Tibial nerve (tissue), 4 donors: ENCODE measurements at regions not wholly inside any gene's neighbourhood (a gene's known extent, or its start where the extent isn't known, plus 50 kb on each side); places are given as distances from the start of the nearest gene placed in this dataset.

Experiments used
- DNase-seq, 2 donors: peaks; one replicate each; pipeline ENCODE4 v3.0.0-alpha.2; 2019; ENCODE audit warnings: low spot score in 2 of 2
- H3K27ac ChIP-seq, 4 donors: fragments of 200-600 bp; sonication (generic) in 3 of 4; one replicate each; pipeline ENCODE4 v1.5.1; 2017 to 2019; ENCODE audit warnings: mild to moderate bottlenecking in 1 of 4
- H3K27me3 ChIP-seq, 2 donors: fragments of 200-600 bp; sonication (generic) in 1 of 2; one replicate each; pipeline versions ENCODE4 v1.5.1 to v1.6.0; 2017 to 2019
- H3K36me3 ChIP-seq, 3 donors: fragments of 200-600 bp; sonication (generic); one replicate each; pipeline ENCODE4 v1.5.1; 2018 to 2019
- H3K4me1 ChIP-seq, 4 donors: fragments of 200-600 bp; sonication (generic) in 3 of 4; one replicate each; pipeline ENCODE4 v1.5.1; 2017 to 2019
- H3K4me3 ChIP-seq, 4 donors: fragments of 200-600 bp; sonication (generic) in 3 of 4; one replicate each; pipeline ENCODE4 v1.5.1; 2017 to 2019; ENCODE audit warnings: mild to moderate bottlenecking in 1 of 4, moderate library complexity in 1 of 4
- H3K9me3 ChIP-seq, 4 donors: fragments of 200-600 bp; sonication (generic) in 3 of 4; one replicate each; pipeline ENCODE4 v1.5.1; 2017 to 2019
- EP300 ChIP-seq, 2 donors: sonication (generic); formaldehyde crosslinking; IDR thresholded peaks; one replicate each; pipeline ENCODE4 v1.6.1; 2017; ENCODE audit warnings: antibody characterized with exemption in 2 of 2, mild to moderate bottlenecking in 1 of 2
- POLR2A ChIP-seq, 2 donors: fragments of 450-650 bp; IDR thresholded peaks; one replicate each; pipeline ENCODE4 v1.6.1; 2017; ENCODE audit warnings: antibody characterized with exemption in 2 of 2, mild to moderate bottlenecking in 2 of 2, moderate library complexity in 2 of 2
- WGBS, 2 donors: methylation state at CpG; one replicate each; pipeline ENCODE4 v1.1.5; 2018; 5-methylcytosine and 5-hydroxymethylcytosine counted together
- TF ChIP-seq, protein P1 (sequence below), 5 experiments: fragments of 200-600 bp in 3 of 5; fragments of 450-650 bp in 2 of 5; sonication (generic) in 3 of 5; IDR thresholded peaks; one replicate each; pipeline ENCODE4 v1.5.1; 2016 to 2019; ENCODE audit warnings: antibody characterized with exemption in 5 of 5, mild to moderate bottlenecking in 3 of 5, moderate library complexity in 2 of 5

DNA sequence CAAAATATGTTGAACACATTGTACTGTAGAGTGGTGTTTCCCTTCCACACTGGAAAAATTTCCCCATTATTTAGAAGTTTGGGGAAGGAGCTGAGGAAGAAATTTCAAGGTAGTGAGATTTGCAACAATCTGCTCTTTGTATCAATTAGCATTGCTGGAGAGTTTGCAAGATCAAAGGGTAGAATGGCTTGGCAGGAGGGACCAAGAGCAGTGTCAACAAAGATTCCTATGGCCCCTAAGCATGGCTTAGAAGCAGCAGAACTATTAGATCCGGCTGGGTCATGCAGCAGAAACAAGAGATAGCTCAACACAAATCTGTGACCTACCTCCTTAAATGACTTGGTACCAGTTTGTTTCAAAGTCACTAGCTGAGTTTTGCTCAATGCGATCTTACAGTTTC is 175.0 kb downstream of the C3orf38 start:
- peaks cover 0 to 3% (median 0%) of the 10 kb centered on the region in 4 donors for H3K9me3 ChIP-seq
- no peak for TF ChIP-seq POLR2A (IDR thresholded peaks at IDR 0.05)
- TF ChIP-seq, protein P1, sequence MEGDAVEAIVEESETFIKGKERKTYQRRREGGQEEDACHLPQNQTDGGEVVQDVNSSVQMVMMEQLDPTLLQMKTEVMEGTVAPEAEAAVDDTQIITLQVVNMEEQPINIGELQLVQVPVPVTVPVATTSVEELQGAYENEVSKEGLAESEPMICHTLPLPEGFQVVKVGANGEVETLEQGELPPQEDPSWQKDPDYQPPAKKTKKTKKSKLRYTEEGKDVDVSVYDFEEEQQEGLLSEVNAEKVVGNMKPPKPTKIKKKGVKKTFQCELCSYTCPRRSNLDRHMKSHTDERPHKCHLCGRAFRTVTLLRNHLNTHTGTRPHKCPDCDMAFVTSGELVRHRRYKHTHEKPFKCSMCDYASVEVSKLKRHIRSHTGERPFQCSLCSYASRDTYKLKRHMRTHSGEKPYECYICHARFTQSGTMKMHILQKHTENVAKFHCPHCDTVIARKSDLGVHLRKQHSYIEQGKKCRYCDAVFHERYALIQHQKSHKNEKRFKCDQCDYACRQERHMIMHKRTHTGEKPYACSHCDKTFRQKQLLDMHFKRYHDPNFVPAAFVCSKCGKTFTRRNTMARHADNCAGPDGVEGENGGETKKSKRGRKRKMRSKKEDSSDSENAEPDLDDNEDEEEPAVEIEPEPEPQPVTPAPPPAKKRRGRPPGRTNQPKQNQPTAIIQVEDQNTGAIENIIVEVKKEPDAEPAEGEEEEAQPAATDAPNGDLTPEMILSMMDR (IDR thresholded peaks at IDR 0.05) = no peak
- TF ChIP-seq EP300 (IDR thresholded peaks at IDR 0.05) = no peak
- H3K27me3 ChIP-seq = no peaks in the 10 kb centered on the region
- no peak for DNase-seq
- H3K4me1 ChIP-seq = no peaks in the 10 kb centered on the region
- WGBS, 2 donors = 72 to 74% methylated on average over 2 of the region's 2 CpGs
- no peak overlapping the region for H3K4me3 ChIP-seq
- H3K27ac ChIP-seq = no peak overlapping the region
- H3K36me3 ChIP-seq = no peaks in the 10 kb centered on the region

DNA sequence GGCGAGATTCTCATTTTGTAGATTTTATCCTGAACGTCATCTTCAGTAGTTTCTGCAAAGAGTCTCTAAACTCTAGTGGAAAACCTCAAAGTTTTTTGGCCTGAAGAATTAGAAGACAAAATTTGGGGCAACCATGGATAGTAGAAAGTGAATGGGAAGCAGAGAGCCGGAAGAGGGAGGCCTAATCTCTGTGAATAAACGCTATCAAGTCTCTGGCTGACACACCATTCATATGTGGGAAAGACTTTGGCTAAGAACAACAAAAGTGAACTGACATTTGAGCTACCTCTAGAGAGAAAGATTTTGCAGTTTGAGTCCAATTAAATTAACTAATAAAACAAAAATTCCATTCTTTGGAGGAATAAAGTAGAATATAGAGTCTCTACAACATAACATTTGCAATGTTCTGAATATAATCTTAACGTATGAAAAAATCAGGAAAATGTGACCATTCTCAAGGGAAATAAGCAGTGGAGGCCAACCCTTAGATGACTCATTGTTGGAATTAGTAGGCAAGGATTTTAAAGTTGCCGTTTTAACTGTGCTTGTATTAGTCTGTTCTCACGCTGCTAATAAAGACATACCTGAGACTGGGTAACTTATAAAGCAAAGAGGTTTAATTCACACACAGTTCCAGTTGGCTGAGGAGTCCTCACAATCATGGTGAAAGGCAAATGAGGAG is 184.6 kb downstream of the C3orf38 start:
- Histone ChIP-seq H3K4me1 (no peaks in the 10 kb centered on the region), H3K36me3 (no peaks in the 10 kb centered on the region), H3K27ac (no peak overlapping the region), H3K4me3 (no peak overlapping the region), H3K9me3 (peaks cover 0 to 9% (median 2%) of the 10 kb centered on the region in 4 donors), H3K27me3 (no peaks in the 10 kb centered on the region)
- TF ChIP-seq POLR2A (IDR thresholded peaks at IDR 0.05) = no peak
- TF ChIP-seq, protein P1 (IDR thresholded peaks at IDR 0.05) = no peak
- TF ChIP-seq EP300 (IDR thresholded peaks at IDR 0.05) = no peak
- WGBS, 2 donors = 77% methylated on average over 7 of the region's 7 CpGs
- no peak for DNase-seq

DNA sequence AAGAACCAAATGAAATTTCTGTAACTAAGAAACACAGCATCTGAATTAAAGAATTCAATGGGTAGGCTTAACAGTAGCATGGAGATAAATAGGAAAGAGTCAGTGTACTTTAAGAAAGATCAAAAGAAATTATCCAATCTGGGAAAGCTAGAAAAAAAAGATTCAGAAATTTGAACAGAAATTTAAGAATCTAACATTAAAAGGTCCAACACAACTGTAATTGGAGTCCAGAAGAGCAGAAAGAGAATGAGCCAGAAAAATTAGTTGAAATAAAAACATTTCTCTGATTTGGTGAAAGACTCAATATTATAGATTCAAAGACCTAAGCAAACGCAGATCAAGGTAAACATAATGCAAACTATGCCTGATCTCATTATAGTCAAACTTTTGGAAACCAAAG is 187.1 kb downstream of the C3orf38 start:
- TF ChIP-seq POLR2A (IDR thresholded peaks at IDR 0.05) (no peak), EP300 (IDR thresholded peaks at IDR 0.05) (no peak)
- TF ChIP-seq, protein P1 (IDR thresholded peaks at IDR 0.05) = no peak
- Histone ChIP-seq H3K4me1 (no peaks in the 10 kb centered on the region), H3K27ac (no peak overlapping the region), H3K4me3 (no peak overlapping the region), H3K9me3 (peaks cover 0 to 9% (median 2%) of the 10 kb centered on the region in 4 donors), H3K27me3 (no peaks in the 10 kb centered on the region), H3K36me3 (no peaks in the 10 kb centered on the region)
- 84 to 87% methylated on average over 1 of the region's 1 CpG for WGBS, 2 donors
- DNase-seq = no peak

DNA sequence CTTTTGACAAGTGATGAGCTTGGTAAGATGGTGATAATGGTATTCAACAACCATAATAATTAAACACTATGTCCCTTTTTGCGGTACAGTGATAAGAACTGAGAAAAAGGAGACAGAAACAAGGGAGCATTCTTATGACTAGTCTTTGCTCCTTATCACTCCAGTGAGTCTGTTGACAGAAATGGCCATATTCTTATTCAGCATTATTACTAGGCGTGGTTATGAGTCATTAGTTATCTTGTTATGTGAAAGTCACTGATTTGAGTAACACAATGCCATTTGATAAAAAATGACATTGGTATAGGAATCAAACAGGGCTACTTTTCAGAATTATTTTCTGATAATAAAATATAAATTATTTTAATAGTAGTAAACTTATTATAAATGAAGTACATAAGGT is 193.5 kb downstream of the C3orf38 start:
- no peak overlapping the region for H3K27ac ChIP-seq
- H3K4me3 ChIP-seq = no peak overlapping the region
- H3K36me3 ChIP-seq = no peaks in the 10 kb centered on the region
- no peak for DNase-seq
- no peaks in the 10 kb centered on the region for H3K27me3 ChIP-seq
- H3K4me1 ChIP-seq = no peaks in the 10 kb centered on the region
- peaks cover 0 to 3% (median 0%) of the 10 kb centered on the region in 4 donors for H3K9me3 ChIP-seq
- no peak for TF ChIP-seq POLR2A (IDR thresholded peaks at IDR 0.05)
- 89 to 92% methylated on average over 2 of the region's 2 CpGs for WGBS, 2 donors

DNA sequence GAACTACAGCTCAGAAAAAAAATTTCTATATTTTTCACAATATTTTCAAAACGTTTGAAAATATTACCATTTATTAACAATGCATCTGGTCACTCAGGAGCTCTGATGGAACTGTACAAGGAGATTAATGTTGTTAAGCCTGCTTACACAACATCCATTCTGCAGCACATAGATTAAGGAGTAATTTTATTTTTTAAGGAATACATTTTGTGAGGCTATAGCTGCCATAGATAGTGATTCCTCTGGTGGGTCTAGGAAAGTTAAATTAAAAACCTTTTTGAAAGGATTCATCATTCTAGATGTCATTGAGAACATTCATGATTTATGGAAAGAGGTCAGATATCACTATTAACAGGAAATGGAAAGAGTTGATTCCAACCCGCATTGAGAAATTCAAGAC is 196.9 kb downstream of the C3orf38 start:
- Histone ChIP-seq H3K4me1 (no peaks in the 10 kb centered on the region), H3K27ac (no peak overlapping the region), H3K36me3 (no peaks in the 10 kb centered on the region), H3K9me3 (peaks cover 0 to 3% (median 0%) of the 10 kb centered on the region in 4 donors), H3K27me3 (no peaks in the 10 kb centered on the region), H3K4me3 (no peak overlapping the region)
- DNase-seq = no peak
- no peak for TF ChIP-seq POLR2A (IDR thresholded peaks at IDR 0.05)
- no peak for TF ChIP-seq EP300 (IDR thresholded peaks at IDR 0.05)
- TF ChIP-seq, protein P1 (IDR thresholded peaks at IDR 0.05) = no peak
- WGBS, 2 donors = 84 to 89% methylated on average over 2 of the region's 2 CpGs
